Breast epithelium (tissue), 4 donors: ENCODE measurements at regions not wholly inside any gene's neighbourhood (a gene's known extent, or its start where the extent isn't known, plus 50 kb on each side); places are given as distances from the start of the nearest gene placed in this dataset.

Experiments
- DNase-seq, 2 donors: peaks; one replicate each; pipeline ENCODE4 v3.0.0-alpha.2; 2019; ENCODE audit warnings: low spot score in 2 of 2
- H3K27ac ChIP-seq, 2 donors: fragments of 200-600 bp; sonication (generic) in 1 of 2; one replicate each; pipeline ENCODE4 v1.5.1; 2016 to 2019; ENCODE audit warnings: mild to moderate bottlenecking in 1 of 2
- H3K27me3 ChIP-seq, 2 donors: fragments of 200-600 bp; sonication (generic) in 1 of 2; one replicate each; pipeline versions ENCODE4 v1.5.1 to v1.6.0; 2017 to 2019; ENCODE audit warnings: control low read depth in 1 of 2, mild to moderate bottlenecking in 1 of 2
- H3K36me3 ChIP-seq: fragments of 200-600 bp; one replicate; pipeline ENCODE4 v1.5.1; 2019
- H3K4me1 ChIP-seq, 2 donors: fragments of 200-600 bp; sonication (generic); one replicate each; pipeline ENCODE4 v1.5.1; 2016 to 2019; ENCODE audit warnings: control low read depth in 1 of 2
- H3K4me3 ChIP-seq, 3 donors: fragments of 200-600 bp; sonication (generic); 1 replicate in 2 of 3; 2 replicates in 1 of 3; pipeline ENCODE4 v1.5.1; 2016 to 2019; ENCODE audit warnings: mild to moderate bottlenecking in 3 of 3, moderate library complexity in 2 of 3
- H3K9me3 ChIP-seq, 2 donors: fragments of 200-600 bp; sonication (generic) in 1 of 2; one replicate each; pipeline ENCODE4 v1.5.1; 2016 to 2019; ENCODE audit warnings: control low read depth in 1 of 2
- CTCF ChIP-seq, 3 donors: fragments of 450-650 bp; IDR thresholded peaks; one replicate each; pipeline ENCODE4 v1.5.1; 2016 to 2017; ENCODE audit warnings: antibody characterized with exemption in 3 of 3, mild to moderate bottlenecking in 3 of 3, moderate library complexity in 3 of 3
- POLR2A ChIP-seq: fragments of 450-650 bp; IDR thresholded peaks from one replicate; pipeline ENCODE4 v1.6.1; 2016; ENCODE audit warnings: antibody characterized with exemption, mild to moderate bottlenecking, moderate library complexity
- POLR2AphosphoS5 ChIP-seq, 3 donors: sonication (generic); formaldehyde crosslinking; IDR thresholded peaks; one replicate each; pipeline ENCODE4 v1.6.1; 2017; ENCODE audit warnings: antibody characterized with exemption in 3 of 3
- intact Hi-C: fragments of 100-400 bp; cut with DNase I; formaldehyde crosslinking; loops from one replicate; pipeline ENCODE4 v1.15.1; 2023; ENCODE audit warnings: low total_unique reads

- no peak overlapping the region for H3K27ac ChIP-seq
- H3K4me1 ChIP-seq = no peaks in the 10 kb centered on the region
- TF ChIP-seq POLR2AphosphoS5 (IDR thresholded peaks at IDR 0.05) (no peak), POLR2A (no peak), CTCF (IDR thresholded peaks at IDR 0.05) (no peak)
- no peak overlapping the region for H3K4me3 ChIP-seq
- intact Hi-C loops = no loop called here
- H3K27me3 ChIP-seq = no peaks in the 10 kb centered on the region
- no peaks in the 10 kb centered on the region for H3K9me3 ChIP-seq
- no peak for DNase-seq
- no peaks in the 10 kb centered on the region for H3K36me3 ChIP-seq
Measured at GRCh38 chr2:163469561-163469962, 266.2 kb downstream of the FIGN start.

GRCh38 chr2:163467251-163467630 lies 268.6 kb downstream of the FIGN start:
- Histone ChIP-seq H3K36me3 (no peaks in the 10 kb centered on the region), H3K9me3 (no peaks in the 10 kb centered on the region), H3K27me3 (no peaks in the 10 kb centered on the region), H3K4me1 (no peaks in the 10 kb centered on the region), H3K4me3 (no peak overlapping the region), H3K27ac (no peak overlapping the region)
- TF ChIP-seq CTCF (IDR thresholded peaks at IDR 0.05) (no peak), POLR2AphosphoS5 (IDR thresholded peaks at IDR 0.05) (no peak), POLR2A (no peak)
- intact Hi-C loops = no loop called here
- DNase-seq = no peak

- Histone ChIP-seq H3K9me3 (no peaks in the 10 kb centered on the region), H3K4me1 (no peaks in the 10 kb centered on the region), H3K4me3 (no peak overlapping the region), H3K36me3 (no peaks in the 10 kb centered on the region), H3K27me3 (no peaks in the 10 kb centered on the region), H3K27ac (no peak overlapping the region)
- intact Hi-C loops = no loop called here
- no peak for DNase-seq
- TF ChIP-seq POLR2A (no peak), POLR2AphosphoS5 (IDR thresholded peaks at IDR 0.05) (no peak), CTCF (IDR thresholded peaks at IDR 0.05) (no peak)
Measured at GRCh38 chr2:163466331-163467250, 269.2 kb downstream of the FIGN start.

- no peaks in the 10 kb centered on the region for H3K27me3 ChIP-seq
- intact Hi-C loops = no loop called here
Measured at GRCh38 chr2:163465440-163465839, 270.4 kb downstream of the FIGN start.

More at GRCh38 chr2:163465440-163465839, 270.4 kb downstream of the FIGN start:
- H3K4me3 ChIP-seq = no peak overlapping the region
- no peaks in the 10 kb centered on the region for H3K9me3 ChIP-seq
- no peak overlapping the region for H3K27ac ChIP-seq
- no peak for TF ChIP-seq POLR2AphosphoS5 (IDR thresholded peaks at IDR 0.05)
- no peak for TF ChIP-seq POLR2A
- no peak for TF ChIP-seq CTCF (IDR thresholded peaks at IDR 0.05)
- H3K4me1 ChIP-seq = no peaks in the 10 kb centered on the region
- no peak for DNase-seq
- no peaks in the 10 kb centered on the region for H3K36me3 ChIP-seq
